H1 (cell line): ENCODE measurements at regions not wholly inside any gene's neighbourhood (a gene's known extent, or its start where the extent isn't known, plus 50 kb on each side); places are given as distances from the start of the nearest gene placed in this dataset.

ENCODE experiments used
- CTCF ChIA-PET: fragments of 300-600 bp; sonication (Branson Sonifier 250); formaldehyde crosslinking; loops from one replicate; lab custom pipeline; 2021; ENCODE audit not compliant: partially characterized antibody; lab: Charles Lee
- POLR2A ChIA-PET: fragments of 300-600 bp; sonication (Branson Sonifier 250); formaldehyde crosslinking; loops from one replicate; lab custom pipeline; 2021; ENCODE audit warnings: inconsistent platforms; ENCODE audit not compliant: partially characterized antibody; lab: Charles Lee
- DNase-seq, 2 experiments: peaks; one replicate each; pipeline versions ENCODE4 v3.0.0 to v3.0.0-alpha.2; 2010 to 2022; ENCODE audit warnings: low spot score in 2 of 2, low read depth in 1 of 2, mixed read lengths in 1 of 2
- FAIRE-seq: peaks from 2 replicates; lab custom pipeline; 2011; peaks lifted over from hg19 to GRCh38; lab: Jason Lieb, UNC
- H2AFZ ChIP-seq: 2 replicates; pipeline ENCODE4 v1.8.1; 2012; ENCODE audit warnings: low read length, inconsistent platforms
- H2AK5ac ChIP-seq: 2 replicates; pipeline ENCODE4 v1.6.1; 2013; ENCODE audit warnings: low read depth, low read length
- H2BK120ac ChIP-seq: replicated peaks from 2 replicates; pipeline ENCODE3; 2013; ENCODE audit warnings: low read depth, low read length, inconsistent platforms
- H2BK12ac ChIP-seq: 2 replicates; pipeline ENCODE4 v1.6.1; 2013; ENCODE audit warnings: low read depth, low read length
- H2BK15ac ChIP-seq: 2 replicates; pipeline ENCODE4 v1.6.1; 2013; ENCODE audit warnings: low read length
- H2BK20ac ChIP-seq: 2 replicates; pipeline ENCODE4 v1.6.1; 2013; ENCODE audit warnings: low read length
- H2BK5ac ChIP-seq: 2 replicates; pipeline ENCODE4 v1.6.1; 2013; ENCODE audit warnings: low read depth, low read length
- H3K14ac ChIP-seq: 2 replicates; pipeline ENCODE4 v1.6.1; 2013; ENCODE audit warnings: inconsistent platforms; ENCODE audit not compliant: insufficient read length
- H3K18ac ChIP-seq: 2 replicates; pipeline ENCODE4 v1.6.1; 2013; ENCODE audit warnings: low read length; ENCODE audit errors: extremely low read depth
- H3K23ac ChIP-seq: 2 replicates; pipeline ENCODE4 v1.6.1; 2013; ENCODE audit warnings: inconsistent platforms; ENCODE audit not compliant: insufficient read length
- H3K23me2 ChIP-seq: 2 replicates; pipeline ENCODE4 v1.6.1; 2013; ENCODE audit warnings: low read depth, low read length
- H3K27ac ChIP-seq: 2 replicates; pipeline ENCODE4 v1.6.1; 2011; ENCODE audit warnings: low read depth, low read length, inconsistent platforms
- H3K27me3 ChIP-seq, 4 experiments: replicated peaks in 1 of 4; 1 replicate in 1 of 4; 2 replicates in 3 of 4; pipeline versions ENCODE4 v1.6.1 to v1.8.1; 2011 to 2013; ENCODE audit warnings: low read length in 3 of 4, mild to moderate bottlenecking in 3 of 4, inconsistent platforms in 2 of 4, mixed read lengths in 2 of 4, moderate library complexity in 1 of 4; ENCODE audit not compliant: control insufficient read depth in 3 of 4, insufficient read depth in 3 of 4; ENCODE audit errors: extremely low read depth in 1 of 4
- H3K36me3 ChIP-seq, 4 experiments: 2 replicates each; pipeline versions ENCODE4 v1.6.1 to v1.8.1; 2011 to 2013; ENCODE audit warnings: mild to moderate bottlenecking in 4 of 4, low read length in 3 of 4, moderate library complexity in 2 of 4, control low read depth in 1 of 4, inconsistent platforms in 1 of 4; ENCODE audit not compliant: insufficient read depth in 4 of 4, control insufficient read depth in 2 of 4
- H3K4ac ChIP-seq: replicated peaks from 2 replicates; pipeline ENCODE3; 2013; ENCODE audit warnings: low read length, low read depth, mixed read lengths, inconsistent platforms; ENCODE audit not compliant: insufficient read length
- H3K4me1 ChIP-seq, 4 experiments: replicated peaks in 1 of 4; 1 replicate in 1 of 4; 2 replicates in 3 of 4; pipeline versions ENCODE4 v1.6.1 to v1.8.1; 2011 to 2013; ENCODE audit warnings: low read length in 3 of 4, inconsistent platforms in 2 of 4, mixed read lengths in 1 of 4; ENCODE audit not compliant: insufficient read depth in 4 of 4, control insufficient read depth in 3 of 4
- H3K4me2 ChIP-seq, 2 experiments: 2 replicates each; pipeline versions ENCODE4 v1.6.1 to v1.8.1; 2011 to 2013; ENCODE audit warnings: low read depth in 2 of 2, low read length in 2 of 2, control low read depth in 1 of 2, inconsistent platforms in 1 of 2, mild to moderate bottlenecking in 1 of 2; ENCODE audit not compliant: insufficient read depth in 1 of 2
- H3K4me3 ChIP-seq, 4 experiments: fragments of 200-600, 300-600 bp in 1 of 4; sonication (generic), shearing (Covaris generic), sonication (Bioruptor Twin) in 1 of 4; 2 replicates each; pipeline versions ENCODE4 v1.5.1 to v1.8.1; 2011 to 2016; ENCODE audit warnings: low read length in 4 of 4, low read depth in 3 of 4, control low read depth in 2 of 4, inconsistent platforms in 2 of 4, mild to moderate bottlenecking in 2 of 4, mixed read lengths in 1 of 4, moderate library complexity in 1 of 4; ENCODE audit not compliant: insufficient read depth in 2 of 4; ENCODE audit errors: extremely low read depth in 1 of 4
- H3K56ac ChIP-seq: replicated peaks from 2 replicates; pipeline ENCODE3; 2013; ENCODE audit warnings: low read depth, mild to moderate bottlenecking, mixed read lengths, low read length, inconsistent platforms; ENCODE audit not compliant: insufficient read length
- H3K79me1 ChIP-seq: 2 replicates; pipeline ENCODE4 v1.6.1; 2013; ENCODE audit warnings: low read depth, low read length, control low read depth
- H3K79me2 ChIP-seq, 2 experiments: 2 replicates each; pipeline versions ENCODE4 v1.6.1 to v1.8.1; 2012 to 2013; ENCODE audit warnings: low read length in 2 of 2, mild to moderate bottlenecking in 2 of 2, inconsistent platforms in 1 of 2; ENCODE audit not compliant: insufficient read depth in 2 of 2, control insufficient read depth in 1 of 2
- H3K9ac ChIP-seq, 4 experiments: replicated peaks in 1 of 4; 1 replicate in 1 of 4; 2 replicates in 3 of 4; pipeline versions ENCODE4 v1.6.1 to v1.8.1; 2011 to 2013; ENCODE audit warnings: low read depth in 3 of 4, low read length in 3 of 4, control low read depth in 2 of 4, mild to moderate bottlenecking in 2 of 4, moderate library complexity in 2 of 4, inconsistent platforms in 1 of 4; ENCODE audit errors: extremely low read depth in 1 of 4
- H3K9me3 ChIP-seq, 2 experiments: 2 replicates each; pipeline versions ENCODE4 v1.6.1 to v1.8.1; 2012 to 2013; ENCODE audit warnings: mild to moderate bottlenecking in 2 of 2, moderate library complexity in 2 of 2, control low read depth in 1 of 2, inconsistent platforms in 1 of 2, low read depth in 1 of 2, low read length in 1 of 2, mixed read lengths in 1 of 2; ENCODE audit not compliant: insufficient read depth in 2 of 2
- H4K20me1 ChIP-seq, 2 experiments: replicated peaks in 1 of 2; 2 replicates each; pipeline versions ENCODE3 to v1.8.1; 2011 to 2013; ENCODE audit warnings: inconsistent platforms in 2 of 2, low read length in 2 of 2, mild to moderate bottlenecking in 1 of 2; ENCODE audit not compliant: insufficient read depth in 2 of 2, control insufficient read depth in 1 of 2
- H4K5ac ChIP-seq: 2 replicates; pipeline ENCODE4 v1.6.1; 2013; ENCODE audit warnings: low read length, low read depth, mixed read lengths, inconsistent platforms; ENCODE audit not compliant: insufficient read length
- H4K8ac ChIP-seq: 2 replicates; pipeline ENCODE4 v1.8.0; 2013; ENCODE audit warnings: mild to moderate bottlenecking, moderate library complexity, low read length, inconsistent platforms; ENCODE audit not compliant: insufficient read depth; ENCODE audit errors: extremely low read depth
- H4K91ac ChIP-seq: replicated peaks from 2 replicates; pipeline ENCODE3; 2013; ENCODE audit warnings: low read length, mixed read lengths, inconsistent platforms; ENCODE audit not compliant: insufficient read length
- CBX8 ChIP-seq: fragments of 300-800, 300-1000 bp; sonication (generic); IDR thresholded peaks from 2 replicates; pipeline ENCODE4 v1.7.1; 2016; ENCODE audit warnings: low read depth, low read length, borderline replicate concordance
- CHD1 ChIP-seq: IDR thresholded peaks from 2 replicates; pipeline ENCODE4 v1.6.1; 2012; ENCODE audit warnings: low read depth, low read length, improper control_type of control experiment
- CHD2 ChIP-seq: IDR thresholded peaks from 2 replicates; pipeline ENCODE4 v1.6.1; 2012; ENCODE audit warnings: low read length, improper control_type of control experiment
- E2F6 ChIP-seq: IDR thresholded peaks from 2 replicates; pipeline ENCODE4 v1.6.1; 2012; ENCODE audit warnings: inconsistent platforms
- EGR1 ChIP-seq: IDR thresholded peaks from 2 replicates; pipeline ENCODE4 v1.6.1; 2011; ENCODE audit warnings: low read depth, low read length, borderline replicate concordance
- GTF2F1 ChIP-seq: IDR thresholded peaks from 2 replicates; pipeline ENCODE4 v1.6.1; 2012; ENCODE audit warnings: low read depth, low read length, improper control_type of control experiment, borderline replicate concordance
- RAD21 ChIP-seq, 2 experiments: IDR thresholded peaks in 1 of 2; conservative IDR thresholded peaks in 1 of 2; 2 replicates each; pipeline ENCODE4 v1.6.1; 2011; ENCODE audit warnings: low read depth in 2 of 2, low read length in 2 of 2, improper control_type of control experiment in 1 of 2, inconsistent platforms in 1 of 2, mild to moderate bottlenecking in 1 of 2, moderate library complexity in 1 of 2
- SAP30 ChIP-seq: fragments of 300-600 bp; sonication (generic); IDR thresholded peaks from 2 replicates; pipeline ENCODE4 v1.7.1; 2012; ENCODE audit warnings: low read length, moderate library complexity, mild to moderate bottlenecking, inconsistent platforms; ENCODE audit not compliant: insufficient read depth, insufficient replicate concordance
- SIRT6 ChIP-seq: IDR thresholded peaks from one replicate; pipeline ENCODE4 v1.7.1; 2012; ENCODE audit warnings: low read length, inconsistent platforms
- SP1 ChIP-seq: IDR thresholded peaks from 2 replicates; pipeline ENCODE4 v1.6.1; 2011; ENCODE audit warnings: low read depth, low read length
- TCF12 ChIP-seq: IDR thresholded peaks from 2 replicates; pipeline ENCODE4 v1.6.1; 2011; ENCODE audit warnings: low read depth, mild to moderate bottlenecking, low read length
- TEAD4 ChIP-seq: IDR thresholded peaks from 2 replicates; pipeline ENCODE4 v1.6.1; 2012; ENCODE audit warnings: low read depth, low read length, inconsistent platforms, mixed read lengths
- ZNF274 ChIP-seq: IDR thresholded peaks from 2 replicates; pipeline ENCODE4 v1.7.0; 2012; ENCODE audit warnings: low read length, borderline replicate concordance; ENCODE audit errors: extremely low read depth
- WGBS, 2 experiments: shearing (Covaris generic) in 1 of 2; methylation state at CpG; one replicate each; pipeline versions ENCODE4 v1.1.6 to v1.1.7; 2013 to 2015; ENCODE audit warnings: low lambda C conversion rate in 2 of 2, mixed read lengths in 2 of 2, inconsistent platforms in 1 of 2, low coverage in 1 of 2, missing lambda C conversion rate in 1 of 2; ENCODE audit not compliant: insufficient replicate concordance in 2 of 2, insufficient coverage in 1 of 2, insufficient read length in 1 of 2; ENCODE audit errors: extremely low coverage in 1 of 2, missing lambda C conversion rate in 1 of 2; 5-methylcytosine and 5-hydroxymethylcytosine counted together

DNA sequence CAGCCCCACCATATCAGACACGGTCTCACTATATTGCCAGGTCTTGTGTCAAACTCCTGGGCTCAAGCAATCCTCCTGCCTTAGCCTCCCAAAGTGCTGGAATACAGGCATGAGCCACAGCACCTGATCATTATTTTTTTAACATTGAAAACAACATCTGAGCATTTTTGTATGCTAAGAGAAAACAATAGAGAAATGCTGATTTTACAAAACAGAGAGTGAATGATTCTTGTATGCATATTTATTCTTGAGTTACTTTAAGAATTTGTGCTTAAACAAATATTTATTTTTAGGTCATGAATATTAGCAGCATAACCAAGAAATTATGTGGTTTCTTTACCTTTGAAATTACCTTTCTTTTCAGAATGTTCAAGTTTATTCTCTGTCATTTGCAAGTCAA lies 81.8 kb upstream of the KITLG start:
- H4K8ac ChIP-seq = no peak overlapping the region
- H3K27me3 ChIP-seq = no peaks in the 10 kb centered on the region
- no peak overlapping the region for H2BK120ac ChIP-seq
- no peak overlapping the region for H3K14ac ChIP-seq
- no peaks in the 10 kb centered on the region for H3K23me2 ChIP-seq
- H3K4me1 ChIP-seq = no peaks in the 10 kb centered on the region
- CTCF ChIA-PET = interaction anchor here (0.6 to 1.5 kb wide), 3 partner anchors 28 to 301 kb away, joined by 3 read pairs; no protein-coding TSS in a partner anchor
- H3K23ac ChIP-seq = no peak overlapping the region
- no peak overlapping the region for H3K4me3 ChIP-seq
- H3K36me3 ChIP-seq = no peaks in the 10 kb centered on the region
- H2BK15ac ChIP-seq = no peak overlapping the region
- DNase-seq (no peak), FAIRE-seq (no peak)
- no peak overlapping the region for H3K18ac ChIP-seq
- WGBS, 2 experiments = 100% methylated on average over 1 of the region's 1 CpG; no CpG with 5 or more reads in 1 of the 2 experiments
- no peak overlapping the region for H3K27ac ChIP-seq
- no peak overlapping the region for H3K9ac ChIP-seq
- H3K4ac ChIP-seq = no peak overlapping the region
- H4K20me1 ChIP-seq = no peaks in the 10 kb centered on the region
- no peak overlapping the region for H2BK5ac ChIP-seq
- no peak overlapping the region for H3K56ac ChIP-seq
- POLR2A ChIA-PET = no interaction called here
- no peak overlapping the region for H4K5ac ChIP-seq
- H3K79me2 ChIP-seq = no peaks in the 10 kb centered on the region
- H3K4me2 ChIP-seq = no peak overlapping the region
- H3K79me1 ChIP-seq = no peaks in the 10 kb centered on the region
- no peak overlapping the region for H2AFZ ChIP-seq
- H4K91ac ChIP-seq = no peak overlapping the region
- H3K9me3 ChIP-seq = no peaks in the 10 kb centered on the region
- no peak overlapping the region for H2BK12ac ChIP-seq
- no peak overlapping the region for H2AK5ac ChIP-seq
- H2BK20ac ChIP-seq = no peak overlapping the region
- TF ChIP-seq TEAD4 = no peak
- TF ChIP-seq EGR1 = no peak
- TF ChIP-seq CHD1 = no peak
- no peak for TF ChIP-seq SAP30
- TF ChIP-seq TCF12 = no peak
- TF ChIP-seq ZNF274 = no peak
- no peak for TF ChIP-seq SP1
- no peak for TF ChIP-seq CBX8
- TF ChIP-seq SIRT6 = no peak
- TF ChIP-seq RAD21 (IDR thresholded peaks at IDR 0.05 in 1 of 2, conservative IDR thresholded peaks at IDR 0.05 in 1 of 2; ENCODE audit: low read depth in 2 of 2, low read length in 2 of 2) = no peak
- TF ChIP-seq GTF2F1 = no peak
- TF ChIP-seq E2F6 = no peak
- no peak for TF ChIP-seq CHD2
